HuH-7.5 (cell line): ENCODE measurements at regions not wholly inside any gene's neighbourhood (a gene's known extent, or its start where the extent isn't known, plus 50 kb on each side); places are given as distances from the start of the nearest gene placed in this dataset.
"Not testable (repeated sequence)": the region's sequence is repeated elsewhere in the genome, so short reads cannot be mapped to it uniquely, and the experiment has no call there.

Source experiments
- DNase-seq: peaks from one replicate; pipeline ENCODE4 v3.0.0; 2011; ENCODE audit warnings: low spot score

DNA sequence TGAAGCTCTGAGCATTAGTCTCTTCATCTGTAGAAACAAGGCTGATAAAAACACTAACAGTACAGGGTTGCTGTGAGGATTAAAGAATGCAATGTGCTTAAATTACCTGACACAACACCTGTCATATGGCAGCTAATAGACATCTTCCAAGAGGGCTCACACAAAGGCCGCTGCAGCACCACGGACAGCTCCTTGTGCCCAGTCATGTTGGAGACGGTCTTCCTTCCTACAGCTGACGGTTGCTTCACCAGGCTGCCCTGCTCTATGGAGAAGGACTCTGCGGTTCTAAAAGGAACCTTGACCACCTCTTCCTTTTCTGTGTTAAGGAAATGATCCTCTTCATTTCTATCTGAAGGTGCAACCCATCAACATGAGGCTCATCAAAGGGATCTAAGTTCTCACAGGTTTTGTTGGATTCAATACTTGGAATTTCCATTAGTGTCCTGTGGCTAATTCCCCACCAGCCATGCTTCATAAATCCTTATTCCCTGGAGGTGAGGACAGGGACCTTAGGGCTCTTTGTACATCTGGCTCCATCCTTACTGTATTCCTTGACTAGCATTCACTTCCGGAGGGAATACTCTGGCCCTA is 138.9 kb upstream of the CES5A start:
- DNase-seq = no peak

DNA sequence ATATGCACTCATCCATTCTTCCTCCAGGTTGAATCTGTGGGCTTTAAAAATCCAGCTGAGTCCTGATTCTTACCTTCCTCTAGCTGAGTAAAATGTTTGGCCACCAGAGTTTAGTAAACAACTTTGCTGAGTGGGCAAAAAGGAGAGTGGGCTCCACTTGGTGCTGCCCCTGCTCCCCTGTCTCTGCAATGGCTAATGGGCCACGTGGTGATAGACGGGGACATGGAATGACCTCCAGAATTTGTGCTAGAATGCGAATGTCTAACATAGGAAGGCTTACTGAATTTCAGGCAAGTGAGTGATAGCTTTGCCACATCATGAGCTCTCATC is 137.3 kb upstream of the CES5A start:
- DNase-seq = no peak

DNA sequence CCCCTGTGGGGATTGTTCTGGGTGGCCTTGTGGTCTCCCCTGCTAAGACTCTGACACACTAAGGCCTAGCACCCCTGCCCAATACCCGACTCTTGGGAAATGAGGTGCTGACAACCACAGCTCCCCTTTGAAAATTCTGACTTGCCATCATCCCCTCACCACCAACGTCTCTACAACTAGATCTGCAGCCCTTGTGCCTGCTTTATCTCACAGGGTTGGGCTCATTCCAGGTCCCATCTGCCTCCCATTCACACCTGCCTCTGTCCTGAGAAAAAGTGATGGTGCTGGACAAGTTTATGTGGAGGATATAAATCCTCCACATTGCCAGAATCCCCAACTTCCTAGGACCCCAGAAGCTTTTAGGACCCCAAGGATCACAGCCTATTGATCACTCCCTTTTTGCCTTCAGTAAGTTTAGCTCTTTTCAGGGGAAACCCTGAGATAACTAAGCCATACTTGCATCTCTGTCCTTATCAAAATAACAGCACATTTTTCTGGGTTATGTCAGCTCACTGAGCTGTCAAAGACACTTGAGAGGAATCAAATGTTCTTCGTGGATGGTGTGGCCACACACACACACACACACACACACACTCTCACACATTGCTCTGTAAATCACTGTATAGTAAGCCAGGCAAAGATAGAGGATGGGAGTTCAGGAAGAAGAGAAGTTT is 136.8 kb upstream of the CES5A start:
- no peak for DNase-seq

DNA sequence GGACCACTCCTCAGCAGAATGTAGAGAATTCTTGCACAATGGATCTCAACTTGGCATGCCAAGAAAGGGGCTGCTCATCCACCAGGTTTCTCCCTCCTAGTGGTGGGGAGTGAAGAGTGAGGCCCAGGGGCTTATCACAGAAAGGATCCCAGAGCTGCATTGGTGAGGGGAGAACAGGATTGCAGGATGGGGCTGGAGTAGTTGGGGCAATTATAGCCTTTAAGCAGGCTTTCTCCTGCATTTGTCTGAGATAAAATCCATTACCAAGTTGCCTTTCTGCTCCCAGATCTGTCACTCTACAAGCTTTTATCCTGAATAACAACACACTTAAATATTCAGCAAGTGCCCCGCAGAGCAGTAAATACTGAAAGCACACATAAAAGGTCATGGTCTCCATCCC is 130.8 kb upstream of the CES5A start:
- DNase-seq = no peak

DNA sequence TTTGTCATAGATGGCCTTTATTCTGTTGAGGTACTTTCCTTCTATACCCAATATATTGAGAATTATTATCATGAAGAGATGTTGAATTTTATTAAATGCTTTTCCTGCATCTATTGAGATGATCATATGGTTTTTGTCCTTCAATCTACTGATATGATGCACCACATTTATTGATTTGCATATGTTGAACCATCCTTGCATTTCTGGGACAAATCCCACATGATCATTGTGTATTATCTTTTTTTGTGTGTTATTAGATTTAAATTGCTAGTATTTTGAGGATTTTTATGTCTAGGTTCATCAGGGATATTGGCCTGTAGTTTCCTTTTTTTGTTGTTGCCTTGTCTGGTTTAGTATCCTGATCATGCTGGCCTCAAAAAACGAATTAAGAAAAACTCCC is 124.5 kb upstream of the CES5A start:
- no peak for DNase-seq

GRCh38 chr16:55993088-55993487 is 117.9 kb upstream of the CES5A start:
- DNase-seq = no peak

DNA sequence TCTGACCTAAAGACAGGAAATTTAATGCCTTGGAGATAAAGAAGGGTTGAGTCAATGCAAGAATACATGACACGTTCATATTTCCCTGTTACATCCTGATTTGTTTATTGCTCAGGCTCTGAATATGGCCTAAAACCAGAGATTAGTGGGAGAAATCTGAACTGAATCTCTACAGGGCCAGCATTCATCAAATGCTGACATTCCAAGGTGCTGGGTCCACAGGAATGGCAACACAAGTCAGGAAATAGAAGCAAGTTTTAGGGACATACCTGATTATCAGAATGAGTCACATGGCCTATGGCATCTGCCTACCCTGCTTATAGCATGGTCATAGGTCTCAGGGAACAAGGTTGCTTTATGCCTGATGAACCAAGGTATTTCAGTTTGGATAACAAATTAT is 117.4 kb upstream of the CES5A start:
- DNase-seq = no peak

DNA sequence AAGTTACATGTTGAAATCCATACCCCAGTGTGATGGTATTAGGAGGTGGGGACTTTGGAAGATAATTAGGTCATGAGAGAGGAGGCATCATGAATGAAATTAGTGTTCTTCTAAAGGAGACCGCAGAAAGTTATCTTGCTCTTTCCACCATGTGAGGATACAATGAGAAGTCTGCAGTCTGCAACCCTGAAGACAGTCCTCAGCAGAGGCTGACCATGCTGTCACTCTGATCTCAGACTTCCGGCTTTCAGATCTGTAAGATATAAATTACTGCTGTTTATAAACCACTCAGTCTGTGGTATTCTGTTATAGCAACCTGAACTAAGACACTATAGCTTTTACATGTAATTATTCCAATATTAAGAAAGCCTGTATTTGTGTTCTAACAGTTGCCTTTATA is 116.7 kb upstream of the CES5A start:
- no peak for DNase-seq

DNA sequence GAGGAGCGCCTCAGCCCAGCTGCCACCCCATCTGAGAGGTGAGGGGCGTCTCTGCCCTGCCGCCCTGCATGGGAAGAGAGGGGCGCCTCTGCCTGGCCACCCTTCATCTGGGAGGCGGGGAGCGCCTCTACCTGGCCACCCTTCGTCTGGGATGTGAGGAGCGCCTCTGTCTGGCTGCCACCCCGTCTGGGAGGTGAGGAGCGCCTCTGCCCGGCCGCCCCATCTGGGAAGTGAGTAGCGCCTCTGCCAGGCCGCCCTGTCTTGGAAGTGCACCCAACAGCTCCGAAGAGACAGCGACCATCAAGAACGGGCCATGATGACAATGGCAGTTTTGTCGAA is 114.4 kb upstream of the CES5A start:
- DNase-seq = no peak

DNA sequence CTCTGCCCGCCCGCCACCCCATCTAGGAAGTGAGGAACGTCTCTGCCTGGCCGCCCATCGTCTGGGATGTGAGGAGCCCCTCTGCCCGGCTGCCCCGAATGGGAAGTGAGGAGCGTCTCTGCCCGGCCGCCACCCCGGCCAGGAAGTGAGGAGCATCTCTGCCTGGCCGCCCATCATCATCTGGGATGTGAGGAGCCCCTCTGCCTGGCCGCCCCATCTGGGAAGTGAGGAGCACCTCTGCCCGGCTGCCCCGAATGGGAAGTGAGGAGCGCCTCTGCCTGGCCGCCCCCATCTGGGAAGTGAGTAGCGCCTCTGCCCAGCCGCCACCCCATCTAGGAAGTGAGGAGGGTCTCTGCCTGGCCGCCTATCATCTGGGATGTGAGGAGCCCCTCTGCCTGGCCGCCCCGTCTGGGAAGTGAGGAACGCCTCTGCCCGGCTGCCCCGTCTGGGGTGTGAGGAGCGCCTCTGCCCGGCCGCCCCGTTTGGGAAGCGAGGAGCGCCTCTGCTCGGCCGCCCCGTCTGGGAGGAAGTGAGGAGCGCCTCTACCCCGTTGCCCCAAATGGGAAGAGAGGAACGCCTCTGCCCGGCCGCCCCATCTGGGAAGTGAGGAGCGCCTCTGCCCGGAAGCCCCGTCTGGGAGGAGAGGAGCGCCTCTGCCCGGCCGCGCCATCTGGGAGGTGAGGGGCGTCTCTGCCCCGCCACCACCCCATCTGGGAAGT is 113.8 kb upstream of the CES5A start:
- DNase-seq = not testable (repeated sequence)

- DNase-seq = no peak
Observed at GRCh38 chr16:55988013-55988412, 112.8 kb upstream of the CES5A start.

DNA sequence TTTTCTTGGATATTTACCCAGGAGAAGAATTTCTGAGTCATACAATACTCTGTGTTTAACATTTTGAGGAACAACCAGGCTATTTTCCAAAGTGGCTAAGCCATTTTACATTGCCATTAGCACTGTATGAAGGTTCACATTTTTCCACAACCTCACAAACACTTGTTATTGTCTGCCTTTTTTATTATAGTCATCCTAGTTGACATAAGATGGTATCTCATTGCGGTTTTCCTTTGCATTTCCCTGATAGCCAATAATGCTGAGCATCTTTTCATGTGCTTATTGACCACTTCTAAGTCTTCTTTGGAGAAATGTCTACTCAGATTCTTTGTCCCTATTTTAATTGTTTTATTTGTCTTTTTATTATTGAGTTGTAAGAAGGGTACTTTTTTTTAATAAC is 107.4 kb upstream of the CES5A start:
- no peak for DNase-seq

DNA sequence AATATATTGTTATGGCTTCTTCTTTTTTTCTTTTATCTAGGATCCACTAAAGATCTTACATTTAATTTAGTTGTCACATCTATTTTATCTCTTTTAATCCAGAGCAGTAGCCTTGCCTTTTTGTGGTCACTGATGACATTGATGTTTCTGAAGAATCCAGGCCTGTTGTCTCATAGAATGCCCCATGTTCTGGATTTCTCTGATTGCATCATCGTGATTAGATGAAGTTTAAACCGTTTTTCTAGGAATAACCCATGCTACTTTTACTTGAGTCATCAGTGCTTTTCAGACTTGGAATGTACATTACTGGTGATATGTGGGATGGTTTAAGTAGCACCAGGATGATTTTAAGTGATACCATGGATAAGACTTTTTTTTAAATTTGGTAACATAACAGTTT is 106.4 kb upstream of the CES5A start:
- DNase-seq = no peak

- no peak for DNase-seq
Observed at GRCh38 chr16:55976815-55977214, 101.6 kb upstream of the CES5A start.

GRCh38 chr16:55971447-55971846 is 96.3 kb upstream of the CES5A start:
- no peak for DNase-seq

GRCh38 chr16:55968221-55968620 is 93.0 kb upstream of the CES5A start:
- no peak for DNase-seq

GRCh38 chr16:55964923-55965475 is 89.8 kb upstream of the CES5A start:
- no peak for DNase-seq

DNA sequence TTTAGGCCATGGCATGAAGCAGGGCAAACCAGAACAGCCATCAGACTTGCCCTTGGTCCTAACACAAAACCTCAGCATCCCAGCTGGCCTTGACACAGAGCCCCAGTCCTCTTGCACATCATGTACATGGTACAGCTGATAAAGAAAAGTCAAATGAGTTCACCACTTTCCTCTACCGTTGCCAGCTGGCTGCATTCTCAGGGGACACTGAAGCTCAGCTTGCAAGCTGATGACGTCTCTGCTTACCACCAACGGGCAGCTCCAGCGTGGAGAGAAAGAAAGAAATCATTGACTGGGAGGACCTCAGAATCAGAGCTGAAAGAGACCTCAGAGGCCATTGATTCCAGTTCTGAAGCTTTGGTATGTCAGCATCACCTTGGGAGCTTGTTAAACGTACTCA is 80.7 kb upstream of the CES5A start:
- no peak for DNase-seq

GRCh38 chr16:55955424-55955823 is 80.3 kb upstream of the CES5A start:
- no peak for DNase-seq

- DNase-seq = no peak
Observed at GRCh38 chr16:55954906-55955305, 79.7 kb upstream of the CES5A start.

- no peak for DNase-seq
Observed at GRCh38 chr16:55949518-55949917, 74.3 kb upstream of the CES5A start.

DNA sequence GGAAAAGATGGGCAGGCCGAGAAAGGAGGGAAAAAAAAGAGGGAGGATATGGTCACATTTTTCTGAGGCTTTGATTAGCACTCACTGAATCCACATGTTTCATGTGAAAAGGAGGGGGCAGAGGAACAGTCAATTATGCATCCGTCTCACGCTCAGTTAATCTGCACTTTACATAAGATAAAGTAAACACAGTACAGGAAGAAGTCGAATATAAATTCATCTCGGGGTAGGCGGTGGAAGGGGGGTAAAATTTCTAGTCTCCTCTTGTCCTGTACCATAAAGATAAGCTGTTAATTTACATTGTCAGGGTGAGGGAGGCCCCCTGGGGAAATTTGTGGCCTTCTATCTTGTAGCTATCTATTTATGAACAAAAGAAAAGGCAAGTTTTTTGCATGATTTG is 73.1 kb upstream of the CES5A start:
- no peak for DNase-seq

- no peak for DNase-seq
Observed at GRCh38 chr16:55947366-55947765, 72.2 kb upstream of the CES5A start.

DNA sequence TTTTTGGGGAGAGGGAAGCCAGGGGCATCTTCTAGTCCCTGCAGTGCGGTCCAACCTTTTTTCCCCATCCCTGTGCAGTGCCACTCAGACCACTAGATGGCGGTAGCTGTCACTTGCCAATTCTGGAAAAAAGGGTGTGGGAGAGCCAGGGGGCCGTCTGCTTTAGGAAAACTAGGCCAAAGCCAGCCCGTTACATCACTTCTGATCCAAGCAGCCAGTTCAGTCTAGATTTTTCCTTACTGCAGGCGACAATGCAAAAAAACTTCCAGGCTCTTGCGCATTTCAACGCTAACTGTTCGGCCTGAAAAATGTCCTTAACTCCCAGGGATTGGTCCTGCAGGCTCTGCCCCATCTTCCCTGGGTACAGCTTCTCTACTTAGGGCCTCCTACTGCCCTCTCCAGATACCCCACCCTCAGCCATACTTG is 69.2 kb upstream of the CES5A start:
- DNase-seq = peak; percentile 16
